HG03575 (cell line): ENCODE measurements at regions not wholly inside any gene's neighbourhood (a gene's known extent, or its start where the extent isn't known, plus 50 kb on each side); places are given as distances from the start of the nearest gene placed in this dataset.
"Not testable (repeated sequence)": the region's sequence is repeated elsewhere in the genome, so short reads cannot be mapped to it uniquely, and the experiment has no call there.

Source experiments
- ATAC-seq: cut with Tn5 transposase; IDR thresholded peaks from one replicate; pipeline ENCODE4 v1.9.1; 2021; ENCODE audit not compliant: unreplicated experiment, insufficient number of reproducible peaks, low FRiP score; ENCODE audit errors: extremely low read depth

DNA sequence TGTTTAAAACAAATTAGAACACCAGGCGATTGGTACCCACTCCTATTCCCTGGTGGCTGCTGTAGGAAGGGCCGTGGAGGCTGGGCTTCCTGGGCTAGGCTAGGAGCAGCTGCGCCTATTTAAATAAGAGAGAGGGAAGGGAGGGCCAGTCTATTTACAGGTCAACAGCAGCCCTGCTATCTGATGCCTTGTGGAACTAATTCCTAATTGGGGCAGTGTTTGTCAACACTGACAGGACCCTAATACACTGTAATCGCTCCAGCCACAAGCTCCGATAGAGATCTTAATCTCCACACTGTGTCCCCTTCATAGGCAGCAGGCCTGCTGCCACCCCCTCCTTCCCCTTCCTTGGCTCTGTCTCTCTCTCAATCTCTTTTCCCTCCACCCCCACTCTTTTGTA, 116.9 kb upstream of the SOX14 start:
- no peak for ATAC-seq

DNA sequence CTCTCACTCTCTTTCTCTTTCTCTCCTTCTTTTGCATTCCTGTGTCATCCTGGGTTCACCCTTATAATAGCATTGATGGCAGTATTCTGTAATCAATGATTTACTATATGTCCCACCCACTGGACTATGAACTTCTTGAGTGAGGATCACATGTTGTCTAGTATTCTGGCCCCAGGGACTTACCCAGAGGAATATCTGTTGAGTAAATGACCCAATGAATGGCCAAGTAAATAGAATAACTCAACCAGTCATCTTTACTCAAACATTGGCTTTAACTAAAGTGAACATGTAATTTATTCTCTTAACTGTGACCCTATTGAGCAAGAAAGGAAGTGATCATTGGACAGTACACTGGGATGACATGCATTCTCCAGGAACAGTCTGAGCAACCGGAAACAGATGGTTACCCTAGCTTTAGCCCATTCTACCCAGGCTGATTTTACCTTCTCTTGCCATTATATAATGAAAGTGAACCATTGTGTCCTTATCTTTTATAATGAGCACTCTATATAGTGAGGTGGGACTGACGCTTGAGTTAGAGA, 94.5 kb upstream of the SOX14 start:
- ATAC-seq: no peak

- no peak for ATAC-seq
Measured at GRCh38 chr3:137687181-137687879, 76.8 kb upstream of the SOX14 start.

- ATAC-seq: no peak
Measured at GRCh38 chr3:137692803-137693431, 71.2 kb upstream of the SOX14 start.

DNA sequence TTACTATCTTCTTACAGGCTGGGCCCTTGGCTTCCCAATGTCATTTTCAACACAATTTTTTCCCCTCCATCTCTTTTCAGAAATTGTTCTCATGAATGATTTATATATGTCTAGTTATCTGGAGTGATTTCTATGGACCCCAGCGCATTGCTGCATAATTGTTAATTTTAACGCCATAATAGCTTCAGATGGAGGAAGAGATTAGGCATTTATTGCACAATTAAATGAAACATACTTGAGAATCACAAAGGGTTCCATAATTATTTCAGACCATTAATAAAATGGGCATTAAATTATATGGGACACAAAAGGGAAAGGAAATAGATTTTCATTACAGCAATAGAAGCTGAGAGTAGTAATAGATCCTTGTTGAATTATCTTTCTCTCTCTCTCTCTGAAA, 70.3 kb upstream of the SOX14 start:
- no peak for ATAC-seq

DNA sequence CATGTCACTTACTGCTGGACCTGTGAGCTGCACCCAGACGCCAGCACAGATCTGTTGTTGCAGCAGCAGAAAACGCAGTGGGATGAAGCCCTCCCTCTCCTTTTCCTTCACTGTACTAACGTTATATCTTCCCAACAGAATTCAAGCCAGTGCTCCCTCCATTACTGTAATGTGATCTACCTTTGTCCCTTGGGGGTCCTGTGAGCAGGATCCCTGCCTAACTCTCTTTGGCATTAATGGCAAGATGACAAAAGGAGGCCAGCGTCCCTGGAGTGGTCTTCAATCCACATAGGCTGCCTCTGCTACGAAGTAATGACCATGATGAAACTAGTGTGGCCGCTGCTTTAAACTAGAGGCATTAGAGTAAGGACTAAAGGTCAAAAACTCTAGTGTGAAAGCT, 69.3 kb upstream of the SOX14 start:
- no peak for ATAC-seq

- ATAC-seq: no peak
Measured at GRCh38 chr3:137695351-137695750, 68.8 kb upstream of the SOX14 start.

- no peak for ATAC-seq
Measured at GRCh38 chr3:137709011-137709601, 55.0 kb upstream of the SOX14 start.

- ATAC-seq: not testable (repeated sequence)
Measured at GRCh38 chr3:137713965-137714364, 50.1 kb upstream of the SOX14 start.
